Spinal cord (tissue), 9 donors: ENCODE measurements at regions not wholly inside any gene's neighbourhood (a gene's known extent, or its start where the extent isn't known, plus 50 kb on each side); places are given as distances from the start of the nearest gene placed in this dataset.
A peak's percentile ranks its signal among the peaks of the same experiment; 100 is the strongest.

ENCODE experiments used
- DNase-seq, 6 donors: peaks; one replicate each; pipeline versions ENCODE4 v3.0.0 to v3.0.0-alpha.2; 2013 to 2015; ENCODE audit warnings: low spot score in 6 of 6, low read depth in 4 of 6
- H3K27ac ChIP-seq: one replicate; pipeline ENCODE4 v1.5.1; 2013; ENCODE audit warnings: low read depth, low read length, control low read depth
- H3K27me3 ChIP-seq: one replicate; pipeline ENCODE4 v1.6.1; 2013; ENCODE audit warnings: low read length; ENCODE audit not compliant: control insufficient read depth, insufficient read depth
- H3K36me3 ChIP-seq: one replicate; pipeline ENCODE4 v1.6.1; 2013; ENCODE audit warnings: low read length; ENCODE audit not compliant: control insufficient read depth, insufficient read depth
- H3K4me1 ChIP-seq: one replicate; pipeline ENCODE4 v1.6.1; 2013; ENCODE audit warnings: low read length; ENCODE audit not compliant: control insufficient read depth, insufficient read depth
- H3K4me3 ChIP-seq: one replicate; pipeline ENCODE4 v1.5.1; 2013; ENCODE audit warnings: low read depth, low read length, control low read depth
- H3K9me3 ChIP-seq: one replicate; pipeline ENCODE4 v1.6.1; 2013; ENCODE audit warnings: low read length; ENCODE audit not compliant: control insufficient read depth, insufficient read depth
- WGBS: methylation state at CpG from one replicate; pipeline ENCODE4 v1.1.5; 2013; ENCODE audit warnings: missing lambda C conversion rate; ENCODE audit not compliant: insufficient coverage; 5-methylcytosine and 5-hydroxymethylcytosine counted together
- donor health status: healthy.

DNA sequence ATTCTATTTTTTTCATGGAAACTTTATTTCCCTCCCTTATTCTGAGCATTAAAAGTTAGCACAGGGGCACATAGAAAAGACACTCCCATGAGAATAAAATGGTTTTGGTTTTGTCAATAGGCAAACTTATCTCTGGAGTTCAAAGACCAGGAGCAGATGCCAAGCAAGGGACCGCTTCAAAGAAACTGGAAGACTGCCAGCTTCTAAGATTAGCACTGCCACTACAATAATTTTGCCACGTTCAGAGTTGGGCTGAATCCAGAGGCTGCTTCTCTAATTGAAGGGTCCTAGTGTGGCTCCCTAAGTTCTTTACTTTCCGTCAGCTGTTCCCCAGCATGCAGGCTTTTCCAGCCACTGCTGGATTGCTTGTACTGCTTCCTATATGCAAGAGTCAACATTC is 681.0 kb upstream of the GCFC2 start:
- DNase-seq: peak in 3 of 6 donors; percentile 1 to 52 (median 40)

DNA sequence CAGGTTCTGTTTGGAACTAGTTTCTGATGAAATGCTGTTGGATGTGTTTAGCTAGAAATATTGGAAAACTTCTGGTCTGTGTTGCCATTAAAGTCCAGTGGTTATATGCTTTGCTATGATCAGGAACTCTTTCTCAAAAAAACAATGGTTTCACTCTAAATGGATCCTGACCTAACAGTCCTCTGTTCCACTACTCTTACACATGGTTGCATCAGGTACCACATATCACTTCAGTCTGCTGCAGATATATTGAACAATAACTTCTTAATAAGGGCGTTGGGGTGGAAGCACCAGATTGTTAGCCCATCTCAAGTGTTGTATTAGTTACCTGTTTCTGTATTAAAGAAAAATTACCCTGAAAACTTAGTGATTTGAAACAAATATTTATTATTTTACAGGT is 676.6 kb upstream of the GCFC2 start:
- Histone ChIP-seq H3K9me3 (no peaks in the 10 kb centered on the region), H3K36me3 (no peaks in the 10 kb centered on the region), H3K4me3 (no peak overlapping the region), H3K27me3 (no peaks in the 10 kb centered on the region), H3K27ac (no peak overlapping the region), H3K4me1 (no peaks in the 10 kb centered on the region)
- DNase-seq: no peak
- WGBS: no CpG with 5 or more reads among the region's 1 CpG

More for the DNA sequence above, 681.0 kb upstream of the GCFC2 start:
- H3K36me3 ChIP-seq: no peaks in the 10 kb centered on the region
- no peaks in the 10 kb centered on the region for H3K4me1 ChIP-seq
- 7% methylated on average over 2 of the region's 3 CpGs for WGBS
- H3K4me3 ChIP-seq: no peak overlapping the region
- H3K9me3 ChIP-seq: no peaks in the 10 kb centered on the region
- no peak overlapping the region for H3K27ac ChIP-seq
- no peaks in the 10 kb centered on the region for H3K27me3 ChIP-seq

DNA sequence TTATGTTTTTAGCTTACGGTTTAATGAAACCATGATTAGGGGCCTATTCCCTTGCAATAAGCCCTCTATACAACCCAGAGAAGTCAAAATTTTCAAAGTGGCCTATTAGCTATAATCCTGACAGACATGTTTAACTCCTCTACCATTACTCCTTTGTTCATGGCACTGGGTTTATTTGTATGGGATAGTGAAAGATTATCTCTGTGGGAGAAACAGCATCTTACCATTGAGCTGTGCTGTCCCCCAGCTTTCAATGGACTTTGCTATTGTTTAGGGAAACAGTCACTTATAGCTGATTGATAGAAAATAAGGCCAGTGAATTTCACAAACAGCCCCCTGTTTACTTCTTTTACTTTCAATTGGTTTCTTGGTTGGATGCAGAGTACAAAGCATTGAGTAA is 675.2 kb upstream of the GCFC2 start:
- Histone ChIP-seq H3K9me3 (no peaks in the 10 kb centered on the region), H3K4me3 (no peak overlapping the region), H3K27ac (no peak overlapping the region), H3K36me3 (no peaks in the 10 kb centered on the region), H3K4me1 (no peaks in the 10 kb centered on the region), H3K27me3 (no peaks in the 10 kb centered on the region)
- WGBS: no CpG with 5 or more reads among the region's 1 CpG
- no peak for DNase-seq

DNA sequence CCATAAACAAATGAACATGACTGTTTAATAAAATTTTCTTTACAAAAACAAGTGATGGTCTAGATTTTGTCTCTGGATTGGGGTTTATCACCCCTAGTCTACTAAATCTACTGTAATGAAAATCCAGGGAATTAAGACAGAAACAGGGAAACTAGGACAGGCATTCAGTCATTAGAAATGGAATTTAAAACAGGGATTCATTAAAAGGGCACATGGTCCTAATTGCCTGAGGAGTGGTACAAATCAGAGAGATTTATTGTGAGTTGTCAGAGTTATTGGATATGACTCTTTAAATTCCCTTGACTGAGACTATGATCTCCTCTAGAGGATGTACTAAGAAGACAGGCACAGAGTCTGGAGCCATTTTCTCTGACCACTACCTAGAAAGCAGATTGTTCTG is 670.9 kb upstream of the GCFC2 start:
- Histone ChIP-seq H3K4me3 (no peak overlapping the region), H3K27me3 (no peaks in the 10 kb centered on the region), H3K4me1 (no peaks in the 10 kb centered on the region), H3K9me3 (no peaks in the 10 kb centered on the region), H3K27ac (no peak overlapping the region), H3K36me3 (no peaks in the 10 kb centered on the region)
- DNase-seq: no peak

- H3K4me1 ChIP-seq: no peaks in the 10 kb centered on the region
- WGBS: no CpG with 5 or more reads among the region's 1 CpG
- no peak overlapping the region for H3K4me3 ChIP-seq
- no peak for DNase-seq
- no peaks in the 10 kb centered on the region for H3K27me3 ChIP-seq
- H3K9me3 ChIP-seq: no peaks in the 10 kb centered on the region
- H3K36me3 ChIP-seq: no peaks in the 10 kb centered on the region
- H3K27ac ChIP-seq: no peak overlapping the region
These were observed 667.4 kb upstream of the GCFC2 start for GRCh38 chr2:76378140-76378539.

DNA sequence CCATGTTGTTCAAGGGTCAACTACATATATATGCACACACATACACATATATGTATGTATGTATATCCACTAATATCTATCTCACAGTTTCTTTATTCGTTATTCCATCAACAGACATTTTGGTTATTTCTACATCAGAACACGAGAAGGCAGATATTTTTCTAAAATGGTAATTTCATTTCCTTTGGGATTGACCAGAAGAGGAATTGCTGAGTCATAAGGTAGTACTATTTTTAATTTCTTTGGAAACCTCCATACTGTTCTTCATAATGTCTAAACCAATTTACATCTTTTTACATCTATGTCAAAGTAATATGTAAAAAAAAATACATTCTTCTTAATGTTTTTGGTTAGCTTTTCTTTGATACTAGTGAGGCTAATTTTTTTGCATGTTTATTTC is 630.7 kb upstream of the GCFC2 start:
- no peaks in the 10 kb centered on the region for H3K9me3 ChIP-seq
- H3K4me3 ChIP-seq: no peak overlapping the region
- no peak for DNase-seq
- H3K36me3 ChIP-seq: no peaks in the 10 kb centered on the region
- WGBS: no CpG with 5 or more reads among the region's 2 CpGs
- H3K27ac ChIP-seq: no peak overlapping the region
- H3K4me1 ChIP-seq: no peaks in the 10 kb centered on the region
- no peaks in the 10 kb centered on the region for H3K27me3 ChIP-seq

- Histone ChIP-seq H3K4me3 (no peak overlapping the region), H3K4me1 (no peaks in the 10 kb centered on the region), H3K9me3 (no peaks in the 10 kb centered on the region), H3K27me3 (no peaks in the 10 kb centered on the region), H3K27ac (no peak overlapping the region), H3K36me3 (no peaks in the 10 kb centered on the region)
- WGBS: 83% methylated on average over 1 of the region's 2 CpGs
- DNase-seq: no peak
These were observed 622.2 kb upstream of the GCFC2 start for GRCh38 chr2:76332871-76333270.

DNA sequence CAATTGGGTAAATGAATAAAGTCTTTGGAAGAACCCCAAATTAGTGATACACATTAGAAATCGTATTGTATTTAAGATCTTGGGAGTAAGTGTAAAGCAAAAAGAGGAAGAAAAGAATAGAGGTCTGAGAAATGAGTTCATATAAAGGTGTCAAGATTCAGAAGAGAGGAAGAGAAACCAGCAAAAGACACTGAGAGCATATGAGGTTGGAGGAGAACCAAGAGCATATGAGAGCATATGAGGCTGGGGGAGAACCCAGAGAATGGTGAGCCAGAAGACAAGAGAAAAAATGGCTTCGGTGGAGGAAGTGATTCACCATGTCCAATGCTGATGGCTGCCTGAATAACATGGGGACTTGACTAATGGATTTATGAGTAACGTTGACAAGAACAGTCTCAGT is 620.1 kb upstream of the GCFC2 start:
- Histone ChIP-seq H3K36me3 (no peaks in the 10 kb centered on the region), H3K4me3 (no peak overlapping the region), H3K4me1 (no peaks in the 10 kb centered on the region), H3K9me3 (no peaks in the 10 kb centered on the region), H3K27ac (no peak overlapping the region), H3K27me3 (no peaks in the 10 kb centered on the region)
- WGBS: 72% methylated on average over 2 of the region's 3 CpGs
- no peak for DNase-seq

- no peaks in the 10 kb centered on the region for H3K27me3 ChIP-seq
- no peaks in the 10 kb centered on the region for H3K36me3 ChIP-seq
- no peak for DNase-seq
- no peak overlapping the region for H3K4me3 ChIP-seq
- WGBS: no CpG with 5 or more reads among the region's 1 CpG
- H3K4me1 ChIP-seq: no peaks in the 10 kb centered on the region
- no peaks in the 10 kb centered on the region for H3K9me3 ChIP-seq
- no peak overlapping the region for H3K27ac ChIP-seq
These were observed 615.9 kb upstream of the GCFC2 start for GRCh38 chr2:76326636-76327035.

DNA sequence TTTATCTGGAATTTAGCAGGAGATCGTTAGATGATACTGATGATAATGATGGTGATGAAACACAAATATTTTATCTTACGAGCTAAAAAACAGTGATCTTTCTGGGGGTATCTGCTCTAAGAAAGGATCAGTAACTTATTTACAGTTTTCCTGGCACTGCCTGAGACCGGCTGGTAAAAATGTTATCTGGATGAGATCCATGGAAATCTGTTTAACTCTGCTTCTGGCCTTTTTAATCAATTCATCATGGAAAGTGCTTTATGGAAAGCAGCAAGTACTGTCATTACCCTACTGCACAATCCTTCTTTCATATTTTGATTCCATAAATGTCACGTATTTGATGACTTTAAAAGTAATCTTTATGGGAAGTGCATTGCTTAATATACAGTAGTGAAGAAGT is 612.7 kb upstream of the GCFC2 start:
- Histone ChIP-seq H3K27me3 (no peaks in the 10 kb centered on the region), H3K9me3 (no peaks in the 10 kb centered on the region), H3K27ac (no peak overlapping the region), H3K4me3 (no peak overlapping the region), H3K4me1 (no peaks in the 10 kb centered on the region), H3K36me3 (no peaks in the 10 kb centered on the region)
- peak in 2 of 6 donors; percentile 22 to 77 for DNase-seq
- 67% methylated on average over 1 of the region's 4 CpGs for WGBS

GRCh38 chr2:76320716-76321115 is 610.0 kb upstream of the GCFC2 start:
- H3K27me3 ChIP-seq: no peaks in the 10 kb centered on the region
- no peak for DNase-seq
- H3K27ac ChIP-seq: no peak overlapping the region
- H3K9me3 ChIP-seq: no peaks in the 10 kb centered on the region
- H3K36me3 ChIP-seq: no peaks in the 10 kb centered on the region
- H3K4me1 ChIP-seq: no peaks in the 10 kb centered on the region
- H3K4me3 ChIP-seq: no peak overlapping the region
